Loucy (cell line): ENCODE measurements at regions not wholly inside any gene's neighbourhood (a gene's known extent, or its start where the extent isn't known, plus 50 kb on each side); places are given as distances from the start of the nearest gene placed in this dataset.

Experiments
- H2AFZ ChIP-seq: fragments of 200-600 bp; sonication (generic); 2 replicates; pipeline ENCODE4 v1.6.0; 2016; ENCODE audit warnings: antibody characterized with exemption, mild to moderate bottlenecking, low read length, moderate library complexity
- H3F3A ChIP-seq: fragments of 200-600 bp; 2 replicates; pipeline ENCODE4 v1.6.0; 2016; ENCODE audit warnings: antibody characterized with exemption, low read depth, mild to moderate bottlenecking
- H3K27me3 ChIP-seq: fragments of 200-600 bp; sonication (generic); 2 replicates; pipeline ENCODE4 v1.6.1; 2014; ENCODE audit warnings: low read length, mild to moderate bottlenecking; ENCODE audit not compliant: insufficient read depth, poor library complexity, severe bottlenecking
- H3K36me3 ChIP-seq: fragments of 200-600 bp; sonication (generic); 2 replicates; pipeline ENCODE4 v1.6.1; 2016; ENCODE audit warnings: low read length; ENCODE audit not compliant: insufficient read depth
- H3K4me1 ChIP-seq: fragments of 200-600 bp; sonication (generic); 2 replicates; pipeline ENCODE4 v1.5.1; 2014; ENCODE audit warnings: low read length, mild to moderate bottlenecking; ENCODE audit not compliant: insufficient read depth, poor library complexity, severe bottlenecking
- H3K4me2 ChIP-seq: fragments of 200-600 bp; sonication (generic); 2 replicates; pipeline ENCODE4 v1.6.0; 2014; ENCODE audit warnings: antibody characterized with exemption, low read length, low read depth, mild to moderate bottlenecking; ENCODE audit not compliant: poor library complexity, severe bottlenecking
- H3K4me3 ChIP-seq: fragments of 200-600 bp; sonication (generic); 2 replicates; pipeline ENCODE4 v1.5.1; 2014; ENCODE audit warnings: low read length, mild to moderate bottlenecking, mixed read lengths; ENCODE audit not compliant: poor library complexity, severe bottlenecking
- H3K79me2 ChIP-seq: fragments of 200-600 bp; sonication (generic); 2 replicates; pipeline ENCODE4 v1.6.1; 2014; ENCODE audit warnings: low read length; ENCODE audit not compliant: insufficient read depth
- H3K9ac ChIP-seq: fragments of 200-600 bp; sonication (generic); 2 replicates; pipeline ENCODE4 v1.6.0; 2014; ENCODE audit warnings: mild to moderate bottlenecking, low read depth, low read length, moderate library complexity; ENCODE audit not compliant: poor library complexity, severe bottlenecking
- H3K9me2 ChIP-seq: fragments of 200-600 bp; sonication (generic); replicated peaks from 2 replicates; pipeline ENCODE4 v1.6.1; 2016; ENCODE audit warnings: low read depth, low read length, mixed read lengths
- H3K9me3 ChIP-seq: fragments of 200-600 bp; sonication (generic); 2 replicates; pipeline ENCODE4 v1.6.1; 2014; ENCODE audit warnings: mild to moderate bottlenecking, antibody characterized with exemption, low read length, low read depth; ENCODE audit not compliant: insufficient read depth
- H4K20me1 ChIP-seq: fragments of 200-600 bp; sonication (generic); 2 replicates; pipeline ENCODE4 v1.6.0; 2014; ENCODE audit warnings: antibody characterized with exemption, low read length, mild to moderate bottlenecking; ENCODE audit not compliant: insufficient read depth, poor library complexity, severe bottlenecking
- EZH2phosphoT487 ChIP-seq: fragments of 200-600 bp; IDR thresholded peaks from 2 replicates; pipeline ENCODE4 v1.6.1; 2018; ENCODE audit warnings: antibody characterized with exemption, mild to moderate bottlenecking, moderate library complexity, borderline replicate concordance
- TF ChIP-seq, protein P1 (sequence below): fragments of 200-600 bp; sonication (generic); conservative IDR thresholded peaks from 2 replicates; pipeline ENCODE4 v1.5.1; 2014; ENCODE audit warnings: mild to moderate bottlenecking, antibody characterized with exemption, low read length

GRCh38 chr18:51907687-51908597, 432.1 kb upstream of the DCC start:
- Histone ChIP-seq H2AFZ (no peak overlapping the region), H3K9me2 (no peaks in the 10 kb centered on the region), H4K20me1 (no peaks in the 10 kb centered on the region), H3K79me2 (no peaks in the 10 kb centered on the region), H3K4me3 (no peak overlapping the region), H3K36me3 (no peaks in the 10 kb centered on the region), H3K9me3 (no peaks in the 10 kb centered on the region), H3K4me2 (no peak overlapping the region), H3F3A (no peaks in the 10 kb centered on the region), H3K9ac (no peak overlapping the region), H3K4me1 (no peaks in the 10 kb centered on the region), H3K27me3 (no peaks in the 10 kb centered on the region)
- TF ChIP-seq EZH2phosphoT487 = no peak
- TF ChIP-seq, protein P1, sequence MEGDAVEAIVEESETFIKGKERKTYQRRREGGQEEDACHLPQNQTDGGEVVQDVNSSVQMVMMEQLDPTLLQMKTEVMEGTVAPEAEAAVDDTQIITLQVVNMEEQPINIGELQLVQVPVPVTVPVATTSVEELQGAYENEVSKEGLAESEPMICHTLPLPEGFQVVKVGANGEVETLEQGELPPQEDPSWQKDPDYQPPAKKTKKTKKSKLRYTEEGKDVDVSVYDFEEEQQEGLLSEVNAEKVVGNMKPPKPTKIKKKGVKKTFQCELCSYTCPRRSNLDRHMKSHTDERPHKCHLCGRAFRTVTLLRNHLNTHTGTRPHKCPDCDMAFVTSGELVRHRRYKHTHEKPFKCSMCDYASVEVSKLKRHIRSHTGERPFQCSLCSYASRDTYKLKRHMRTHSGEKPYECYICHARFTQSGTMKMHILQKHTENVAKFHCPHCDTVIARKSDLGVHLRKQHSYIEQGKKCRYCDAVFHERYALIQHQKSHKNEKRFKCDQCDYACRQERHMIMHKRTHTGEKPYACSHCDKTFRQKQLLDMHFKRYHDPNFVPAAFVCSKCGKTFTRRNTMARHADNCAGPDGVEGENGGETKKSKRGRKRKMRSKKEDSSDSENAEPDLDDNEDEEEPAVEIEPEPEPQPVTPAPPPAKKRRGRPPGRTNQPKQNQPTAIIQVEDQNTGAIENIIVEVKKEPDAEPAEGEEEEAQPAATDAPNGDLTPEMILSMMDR = no peak

DNA sequence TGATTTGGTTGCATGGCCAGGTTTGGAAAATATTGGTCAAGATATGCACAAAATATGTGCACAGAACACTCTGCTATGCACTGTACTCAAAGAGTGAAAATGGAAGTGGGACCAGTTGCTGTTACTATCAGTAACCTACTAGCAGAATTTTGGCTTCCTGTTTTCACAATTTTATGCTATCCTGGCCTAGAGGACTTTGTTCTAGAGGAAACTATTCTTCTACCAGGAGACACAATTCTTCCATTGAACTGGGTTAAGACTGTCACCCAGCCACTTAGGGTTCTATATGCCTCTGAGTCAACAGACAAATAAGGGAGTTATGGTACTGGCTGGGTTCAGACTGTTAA, 431.4 kb upstream of the DCC start:
- Histone ChIP-seq H3K4me2 (no peak overlapping the region), H3K9ac (no peak overlapping the region), H3F3A (no peaks in the 10 kb centered on the region), H4K20me1 (no peaks in the 10 kb centered on the region), H3K4me3 (no peak overlapping the region), H2AFZ (no peak overlapping the region), H3K4me1 (no peaks in the 10 kb centered on the region), H3K9me2 (no peaks in the 10 kb centered on the region), H3K79me2 (no peaks in the 10 kb centered on the region), H3K9me3 (no peaks in the 10 kb centered on the region), H3K27me3 (no peaks in the 10 kb centered on the region), H3K36me3 (no peaks in the 10 kb centered on the region)
- no peak for TF ChIP-seq EZH2phosphoT487
- TF ChIP-seq, protein P1 = no peak

DNA sequence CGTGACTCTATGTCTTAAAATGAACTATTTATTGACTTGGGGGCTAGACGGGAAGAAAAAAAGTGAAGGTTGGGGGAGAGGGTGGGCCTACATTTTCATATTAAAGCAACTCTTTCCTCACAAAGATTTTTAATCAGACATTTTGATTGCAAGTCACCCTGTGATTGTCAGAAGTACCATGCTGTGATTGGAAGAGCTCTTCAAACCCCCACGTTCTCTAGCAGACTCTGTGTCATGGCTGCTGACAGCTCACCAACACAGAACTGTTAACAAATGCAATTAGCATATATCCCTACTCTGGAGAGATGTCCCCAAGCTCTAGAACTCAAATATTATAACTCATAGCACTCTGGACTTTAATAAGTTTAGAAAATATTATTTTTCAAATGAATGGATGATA, 428.4 kb upstream of the DCC start:
- Histone ChIP-seq H3K4me2 (no peak overlapping the region), H3K9me2 (no peaks in the 10 kb centered on the region), H3K9me3 (no peaks in the 10 kb centered on the region), H4K20me1 (no peaks in the 10 kb centered on the region), H3K9ac (no peak overlapping the region), H3K79me2 (no peaks in the 10 kb centered on the region), H3K27me3 (no peaks in the 10 kb centered on the region), H3K4me3 (no peak overlapping the region), H3K4me1 (no peaks in the 10 kb centered on the region), H3F3A (no peaks in the 10 kb centered on the region), H2AFZ (no peak overlapping the region), H3K36me3 (no peaks in the 10 kb centered on the region)
- TF ChIP-seq, protein P1 = no peak
- no peak for TF ChIP-seq EZH2phosphoT487
